ENCODE measurements at regions not wholly inside any gene's neighbourhood (a gene's known extent, or its start where the extent isn't known, plus 50 kb on each side); places are given as distances from the start of the nearest gene placed in this dataset.
"Not testable (repeated sequence)": the region's sequence is repeated elsewhere in the genome, so short reads cannot be mapped to it uniquely, and the experiment has no call there.

DNA sequence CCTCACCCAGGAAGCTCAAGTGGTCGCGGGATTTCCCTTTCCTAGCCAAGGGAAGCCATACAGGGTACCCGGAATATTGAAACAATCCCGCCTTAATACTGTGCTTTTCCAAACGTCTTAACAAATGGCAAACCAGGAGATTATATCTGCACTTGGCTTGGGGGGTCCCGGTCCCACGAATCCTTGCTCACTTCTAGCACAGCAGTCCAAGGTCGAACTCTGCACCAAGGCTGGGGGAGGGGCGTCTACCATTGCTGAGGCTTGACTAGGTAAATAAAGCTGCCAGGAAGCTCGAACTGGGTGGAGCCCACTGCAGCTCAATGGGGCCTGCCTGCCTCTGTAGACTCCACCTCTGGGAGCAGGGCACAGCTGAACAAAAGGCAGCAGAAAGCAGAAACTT, 1644.8 kb downstream of the PCDH9 start:
- Histone ChIP-seq H3K4me1 (no peaks in the 10 kb centered on the region), H3K27ac (no peak overlapping the region), H3K9me3 (no peaks in the 10 kb centered on the region), H3K36me3 (no peaks in the 10 kb centered on the region), H3K4me3 (no peak overlapping the region), H3K27me3 (no peaks in the 10 kb centered on the region)
- intact Hi-C loops (cut with DNase I), result no loop called here
- no peak for TF ChIP-seq POLR2A (IDR thresholded peaks at IDR 0.05)
- TF ChIP-seq, protein P1, sequence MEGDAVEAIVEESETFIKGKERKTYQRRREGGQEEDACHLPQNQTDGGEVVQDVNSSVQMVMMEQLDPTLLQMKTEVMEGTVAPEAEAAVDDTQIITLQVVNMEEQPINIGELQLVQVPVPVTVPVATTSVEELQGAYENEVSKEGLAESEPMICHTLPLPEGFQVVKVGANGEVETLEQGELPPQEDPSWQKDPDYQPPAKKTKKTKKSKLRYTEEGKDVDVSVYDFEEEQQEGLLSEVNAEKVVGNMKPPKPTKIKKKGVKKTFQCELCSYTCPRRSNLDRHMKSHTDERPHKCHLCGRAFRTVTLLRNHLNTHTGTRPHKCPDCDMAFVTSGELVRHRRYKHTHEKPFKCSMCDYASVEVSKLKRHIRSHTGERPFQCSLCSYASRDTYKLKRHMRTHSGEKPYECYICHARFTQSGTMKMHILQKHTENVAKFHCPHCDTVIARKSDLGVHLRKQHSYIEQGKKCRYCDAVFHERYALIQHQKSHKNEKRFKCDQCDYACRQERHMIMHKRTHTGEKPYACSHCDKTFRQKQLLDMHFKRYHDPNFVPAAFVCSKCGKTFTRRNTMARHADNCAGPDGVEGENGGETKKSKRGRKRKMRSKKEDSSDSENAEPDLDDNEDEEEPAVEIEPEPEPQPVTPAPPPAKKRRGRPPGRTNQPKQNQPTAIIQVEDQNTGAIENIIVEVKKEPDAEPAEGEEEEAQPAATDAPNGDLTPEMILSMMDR (IDR thresholded peaks at IDR 0.05), result no peak
- WGBS, 2 donors, result 82 to 100% methylated on average over 2 to 10 of the region's 10 CpGs
- DNase-seq, result no peak

DNA sequence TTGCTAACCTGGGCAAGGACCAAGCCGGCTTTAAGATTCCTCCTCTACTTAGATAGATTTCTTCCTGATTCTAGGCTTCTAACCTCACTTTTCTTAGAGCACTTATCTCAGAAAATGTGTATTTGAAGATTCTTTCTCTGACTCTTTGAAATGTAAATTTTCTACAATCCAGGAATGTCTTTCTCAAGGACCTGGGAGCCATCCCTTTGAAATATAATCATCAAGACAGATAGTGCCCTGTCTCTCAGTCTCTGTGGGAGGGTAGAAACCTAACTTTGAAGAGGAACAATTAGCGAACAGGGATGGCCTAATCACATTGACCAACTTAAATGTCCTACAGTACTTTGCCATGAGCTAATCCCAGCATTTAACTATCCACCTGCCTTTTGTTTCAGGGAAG, 1646.0 kb downstream of the PCDH9 start:
- intact Hi-C loops (cut with DNase I), result no loop called here
- Histone ChIP-seq H3K27ac (no peak overlapping the region), H3K9me3 (no peaks in the 10 kb centered on the region), H3K4me1 (no peaks in the 10 kb centered on the region), H3K4me3 (no peak overlapping the region), H3K27me3 (no peaks in the 10 kb centered on the region), H3K36me3 (no peaks in the 10 kb centered on the region)
- TF ChIP-seq, protein P1 (IDR thresholded peaks at IDR 0.05), result no peak
- TF ChIP-seq POLR2A (IDR thresholded peaks at IDR 0.05), result no peak
- DNase-seq, result no peak
- WGBS, 2 donors, result 50 to 56% methylated on average over 2 of the region's 2 CpGs

DNA sequence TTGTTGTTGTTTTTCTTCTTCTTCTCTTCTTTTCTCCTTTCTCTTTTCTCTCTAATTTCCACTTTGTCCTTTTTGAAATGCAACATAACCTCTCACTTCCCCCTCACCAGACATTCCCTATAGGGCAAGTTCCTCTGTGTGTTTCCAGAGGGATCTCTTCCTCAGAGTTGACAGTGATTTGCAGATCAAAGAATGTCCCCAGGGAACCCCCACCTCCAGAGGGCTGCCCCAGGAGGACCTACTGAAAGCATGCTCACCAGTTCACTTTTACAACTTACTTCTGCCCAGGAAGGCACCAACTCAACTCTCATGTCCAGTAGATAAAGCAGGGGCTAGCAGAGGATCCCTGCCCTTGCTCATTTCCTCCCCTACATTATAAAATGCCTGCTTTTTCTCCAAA, 1648.0 kb downstream of the PCDH9 start:
- H3K27ac ChIP-seq, result no peak overlapping the region
- no peaks in the 10 kb centered on the region for H3K9me3 ChIP-seq
- intact Hi-C loops (cut with DNase I), result no loop called here
- no peak for DNase-seq
- H3K27me3 ChIP-seq, result no peaks in the 10 kb centered on the region
- TF ChIP-seq, protein P1 (IDR thresholded peaks at IDR 0.05), result no peak
- TF ChIP-seq POLR2A (IDR thresholded peaks at IDR 0.05), result no peak
- no peaks in the 10 kb centered on the region for H3K36me3 ChIP-seq
- no peak overlapping the region for H3K4me3 ChIP-seq
- no peaks in the 10 kb centered on the region for H3K4me1 ChIP-seq

DNA sequence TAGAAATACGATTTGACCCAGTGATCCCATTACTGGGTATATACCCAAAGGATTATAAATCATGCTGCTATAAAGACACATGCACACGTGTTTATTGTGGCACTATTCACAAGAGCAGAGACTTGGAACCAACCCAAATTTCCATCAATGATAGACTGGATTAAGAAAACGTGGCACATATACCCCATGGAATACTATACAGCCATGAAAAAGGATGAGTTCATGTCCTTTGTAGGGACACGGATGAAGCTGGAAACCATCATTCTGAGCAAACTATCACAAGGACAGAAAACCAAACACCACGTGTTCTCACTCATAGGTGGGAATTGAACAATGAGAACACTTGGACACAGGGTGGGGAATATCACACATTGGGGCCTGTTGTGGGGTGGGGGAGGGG, 1665.6 kb downstream of the PCDH9 start:
- H3K4me1 ChIP-seq; H3K27me3 ChIP-seq; intact Hi-C loops (cut with DNase I); H3K27ac ChIP-seq; H3K36me3 ChIP-seq; DNase-seq; H3K4me3 ChIP-seq; H3K9me3 ChIP-seq: not testable (repeated sequence)
- WGBS, 2 donors, result 67 to 72% methylated on average over 5 of the region's 5 CpGs

DNA sequence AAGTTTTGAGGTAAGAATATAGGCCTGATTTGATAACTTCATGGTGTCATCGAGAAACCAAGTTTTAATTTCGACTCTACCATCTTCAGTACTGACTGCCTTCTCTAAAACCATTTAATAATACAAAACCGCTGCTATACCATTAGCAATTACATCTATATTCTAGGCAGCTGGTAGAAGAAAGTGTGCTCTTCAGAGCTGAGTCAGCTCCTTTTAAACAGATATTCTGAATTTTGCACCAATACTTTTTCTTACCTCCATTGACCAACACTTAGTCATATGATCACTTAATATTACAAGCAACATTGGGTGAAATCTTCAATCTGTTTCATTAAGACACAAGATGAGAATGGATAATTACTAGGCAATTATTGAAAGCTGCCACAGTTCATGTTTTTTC, 1667.8 kb downstream of the PCDH9 start:
- TF ChIP-seq, protein P1 (IDR thresholded peaks at IDR 0.05), result no peak
- H3K4me3 ChIP-seq, result no peak overlapping the region
- no peak for DNase-seq
- intact Hi-C loops (cut with DNase I), result no loop called here
- no peaks in the 10 kb centered on the region for H3K4me1 ChIP-seq
- no peaks in the 10 kb centered on the region for H3K36me3 ChIP-seq
- no peaks in the 10 kb centered on the region for H3K27me3 ChIP-seq
- no peak overlapping the region for H3K27ac ChIP-seq
- no peaks in the 10 kb centered on the region for H3K9me3 ChIP-seq
- 60 to 66% methylated on average over 3 of the region's 3 CpGs for WGBS, 2 donors

DNA sequence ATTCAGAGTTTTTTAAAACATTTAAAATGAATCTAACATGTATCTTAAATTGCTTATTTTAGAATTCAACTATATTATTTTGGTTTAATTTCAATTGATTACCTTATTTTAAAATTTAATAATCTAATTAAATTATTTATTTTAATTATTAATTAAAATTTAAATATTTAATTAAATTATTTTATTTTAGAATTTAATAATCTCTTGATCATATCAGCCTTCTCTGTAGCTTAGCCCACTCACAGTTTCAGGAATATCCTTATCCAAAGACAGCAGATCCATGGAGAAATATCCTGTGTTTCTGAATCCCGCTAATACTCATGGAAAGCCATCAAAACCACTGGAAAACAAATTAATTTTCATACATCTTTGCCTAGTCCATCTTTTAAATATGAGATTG, 1669.2 kb downstream of the PCDH9 start:
- WGBS, 2 donors, result 74 to 76% methylated on average over 1 of the region's 1 CpG
- Histone ChIP-seq H3K36me3 (no peaks in the 10 kb centered on the region), H3K27ac (no peak overlapping the region), H3K9me3 (no peaks in the 10 kb centered on the region), H3K4me3 (no peak overlapping the region), H3K4me1 (no peaks in the 10 kb centered on the region), H3K27me3 (no peaks in the 10 kb centered on the region)
- TF ChIP-seq, protein P1 (IDR thresholded peaks at IDR 0.05), result no peak
- no peak for TF ChIP-seq POLR2A (IDR thresholded peaks at IDR 0.05)
- DNase-seq, result no peak
- intact Hi-C loops (cut with DNase I), result no loop called here
